H9 (cell line): ENCODE measurements at regions not wholly inside any gene's neighbourhood (a gene's known extent, or its start where the extent isn't known, plus 50 kb on each side); places are given as distances from the start of the nearest gene placed in this dataset.

Source experiments
- DNase-seq: peaks from one replicate; pipeline ENCODE4 v3.0.0-alpha.2; 2017
- H2AFZ ChIP-seq: one replicate; pipeline ENCODE4 v1.6.1; 2013; ENCODE audit warnings: mild to moderate bottlenecking, low read length, control low read depth, moderate library complexity
- H2AK5ac ChIP-seq: 2 replicates; pipeline ENCODE4 v1.6.1; 2013; ENCODE audit warnings: low read length, control low read depth, mixed read lengths; ENCODE audit not compliant: insufficient read length
- H2BK120ac ChIP-seq: one replicate; pipeline ENCODE4 v1.6.1; 2013; ENCODE audit warnings: low read depth, mild to moderate bottlenecking, low read length, control low read depth, inconsistent platforms; ENCODE audit not compliant: poor library complexity, severe bottlenecking
- H2BK12ac ChIP-seq: 2 replicates; pipeline ENCODE4 v1.6.1; 2013; ENCODE audit warnings: low read length, control low read depth, mixed read lengths, low read depth; ENCODE audit not compliant: insufficient read length
- H2BK15ac ChIP-seq: 2 replicates; pipeline ENCODE4 v1.6.1; 2013; ENCODE audit warnings: low read depth, low read length, control low read depth
- H2BK20ac ChIP-seq: one replicate; pipeline ENCODE4 v1.6.1; 2013; ENCODE audit warnings: low read depth, mild to moderate bottlenecking, low read length, control low read depth, inconsistent platforms; ENCODE audit not compliant: poor library complexity, severe bottlenecking
- H2BK5ac ChIP-seq: 2 replicates; pipeline ENCODE4 v1.6.1; 2013; ENCODE audit warnings: low read length, control low read depth, mixed read lengths; ENCODE audit not compliant: insufficient read length
- H3K14ac ChIP-seq: 2 replicates; pipeline ENCODE4 v1.6.1; 2013; ENCODE audit warnings: low read length, control low read depth; ENCODE audit not compliant: insufficient read depth
- H3K18ac ChIP-seq: 2 replicates; pipeline ENCODE4 v1.6.1; 2013; ENCODE audit warnings: low read depth, mild to moderate bottlenecking, mixed read lengths, low read length, control low read depth; ENCODE audit not compliant: insufficient read length
- H3K23ac ChIP-seq: 2 replicates; pipeline ENCODE4 v1.6.1; 2013; ENCODE audit warnings: low read length, control low read depth, mixed read lengths, low read depth; ENCODE audit not compliant: insufficient read length
- H3K23me2 ChIP-seq: 2 replicates; pipeline ENCODE4 v1.6.1; 2013; ENCODE audit warnings: low read depth, mild to moderate bottlenecking, mixed read lengths, low read length, control low read depth; ENCODE audit not compliant: insufficient read length, poor library complexity, severe bottlenecking
- H3K27ac ChIP-seq: 2 replicates; pipeline ENCODE4 v1.5.1; 2013; ENCODE audit warnings: low read length, control low read depth, mixed read lengths, low read depth; ENCODE audit not compliant: insufficient read length
- H3K27me3 ChIP-seq: 2 replicates; pipeline ENCODE4 v1.6.1; 2013; ENCODE audit warnings: low read length, control low read depth, inconsistent platforms; ENCODE audit not compliant: insufficient read depth
- H3K4ac ChIP-seq: 2 replicates; pipeline ENCODE4 v1.6.1; 2013; ENCODE audit warnings: low read depth, mild to moderate bottlenecking, control low read depth, inconsistent platforms, low read length, moderate library complexity
- H3K4me1 ChIP-seq: 2 replicates; pipeline ENCODE4 v1.6.1; 2013; ENCODE audit warnings: low read length, control low read depth, inconsistent platforms; ENCODE audit not compliant: insufficient read depth
- H3K4me2 ChIP-seq: 2 replicates; pipeline ENCODE4 v1.6.1; 2013; ENCODE audit warnings: low read length, control low read depth, mixed read lengths; ENCODE audit not compliant: insufficient read length, insufficient read depth
- H3K56ac ChIP-seq: 2 replicates; pipeline ENCODE4 v1.6.1; 2013; ENCODE audit warnings: low read depth, mild to moderate bottlenecking, mixed read lengths, low read length, control low read depth; ENCODE audit not compliant: insufficient read length
- H3K79me1 ChIP-seq: 2 replicates; pipeline ENCODE4 v1.6.1; 2013; ENCODE audit warnings: low read depth, mild to moderate bottlenecking, moderate library complexity, low read length, control low read depth, inconsistent platforms; ENCODE audit not compliant: insufficient read depth, poor library complexity, severe bottlenecking
- H3K79me2 ChIP-seq: 2 replicates; pipeline ENCODE4 v1.6.1; 2013; ENCODE audit warnings: low read length, control low read depth, inconsistent platforms; ENCODE audit not compliant: insufficient read depth
- H3K9ac ChIP-seq: 2 replicates; pipeline ENCODE4 v1.6.1; 2013; ENCODE audit warnings: low read length, control low read depth, mixed read lengths; ENCODE audit not compliant: insufficient read length; ENCODE audit errors: extremely low read depth
- H3K9me3 ChIP-seq: one replicate; pipeline ENCODE4 v1.6.1; 2013; ENCODE audit warnings: low read depth, low read length, inconsistent platforms; ENCODE audit not compliant: control insufficient read depth
- H3T11ph ChIP-seq: one replicate; pipeline ENCODE4 v1.6.1; 2013; ENCODE audit warnings: mild to moderate bottlenecking, low read length, control low read depth, inconsistent platforms
- H4K20me1 ChIP-seq: one replicate; pipeline ENCODE4 v1.6.1; 2013; ENCODE audit not compliant: control insufficient read depth, insufficient read length, insufficient read depth
- H4K5ac ChIP-seq: 2 replicates; pipeline ENCODE4 v1.6.1; 2013; ENCODE audit warnings: low read depth, mild to moderate bottlenecking, mixed read lengths, low read length, control low read depth; ENCODE audit not compliant: insufficient read length
- H4K8ac ChIP-seq: replicated peaks from 2 replicates; pipeline ENCODE4 v1.6.1; 2013; ENCODE audit warnings: low read length, control low read depth, mixed read lengths, low read depth; ENCODE audit not compliant: insufficient read length
- H4K91ac ChIP-seq: 2 replicates; pipeline ENCODE4 v1.6.1; 2013; ENCODE audit warnings: low read depth, mild to moderate bottlenecking, moderate library complexity, mixed read lengths, low read length, control low read depth; ENCODE audit not compliant: insufficient read length
- H3K27ac Mint-ChIP-seq, 3 experiments: 2 replicates in 2 of 3; 3 replicates in 1 of 3; pipeline ENCODE4 v1.8.0; 2020 to 2021; ENCODE audit warnings: mixed read lengths in 3 of 3, mild to moderate bottlenecking in 1 of 3, moderate library complexity in 1 of 3
- H3K27me3 Mint-ChIP-seq: 2 replicates; pipeline ENCODE4 v1.8.0; 2021; ENCODE audit warnings: low read depth, mild to moderate bottlenecking, moderate library complexity, mixed read lengths
- H3K36me3 Mint-ChIP-seq, 3 experiments: 2 replicates in 2 of 3; 3 replicates in 1 of 3; pipeline ENCODE4 v1.8.0; 2020 to 2021; ENCODE audit warnings: low read depth in 3 of 3, mixed read lengths in 3 of 3; ENCODE audit not compliant: insufficient read depth in 1 of 3
- H3K4me1 Mint-ChIP-seq, 2 experiments: 2 replicates each; pipeline ENCODE4 v1.8.0; 2020; ENCODE audit warnings: mixed read lengths in 2 of 2
- H3K4me3 Mint-ChIP-seq, 2 experiments: 2 replicates in 1 of 2; 3 replicates in 1 of 2; pipeline ENCODE4 v1.8.0; 2020 to 2021; ENCODE audit warnings: mild to moderate bottlenecking in 2 of 2, mixed read lengths in 2 of 2, moderate library complexity in 1 of 2
- H3K9me3 Mint-ChIP-seq, 2 experiments: 2 replicates in 1 of 2; 3 replicates in 1 of 2; pipeline ENCODE4 v1.8.0; 2020; ENCODE audit warnings: mild to moderate bottlenecking in 2 of 2, mixed read lengths in 2 of 2, moderate library complexity in 1 of 2
- CTCF ChIP-seq: fragments of 200-600 bp; sonication (generic); conservative IDR thresholded peaks from 3 replicates; pipeline ENCODE4 v1.8.0; 2021; ENCODE audit warnings: antibody characterized with exemption, mild to moderate bottlenecking
- WGBS: extraction: QIAGEN DNeasy Blood & Tissue Kit; methylation state at CpG from one replicate; pipeline ENCODE4 v1.1.7; 2013; ENCODE audit warnings: missing lambda C conversion rate, low lambda C conversion rate, mixed read lengths; ENCODE audit not compliant: insufficient read length; ENCODE audit errors: extremely low coverage; 5-methylcytosine and 5-hydroxymethylcytosine counted together

DNA sequence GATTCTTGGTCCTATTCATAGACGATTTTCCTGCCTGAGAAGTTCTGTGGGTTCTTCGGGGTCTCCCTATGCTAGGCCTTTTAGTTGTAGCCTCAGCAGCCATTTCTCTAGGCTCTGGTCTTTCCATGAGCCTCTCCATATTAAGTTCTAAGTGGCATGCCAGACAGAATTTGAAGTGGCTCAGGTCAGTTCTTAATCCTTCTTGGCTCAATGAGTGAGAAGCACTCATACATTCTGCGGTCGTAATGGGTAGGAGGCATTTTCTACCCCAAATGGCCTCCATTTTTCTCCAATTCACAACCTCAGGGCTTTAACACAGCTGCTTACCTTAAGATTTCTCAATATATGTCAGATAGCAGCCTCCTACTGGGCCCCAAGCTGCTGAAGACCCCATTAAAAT lies 405.3 kb upstream of the GALNT5 start:
- TF ChIP-seq CTCF: no peak
- Mint-ChIP-seq H3K4me3 (no peak overlapping the region), H3K4me1 (no peaks in the 10 kb centered on the region), H3K9me3 (peaks cover 0 to 1% of the 10 kb centered on the region in 2 experiments; a peak in 2 of 5 replicates), H3K27me3 (no peaks in the 10 kb centered on the region), H3K36me3 (peaks cover 0 to 3% (median 0%) of the 10 kb centered on the region in 3 experiments; a peak in 1 of 7 replicates), H3K27ac (no peak overlapping the region)
- Histone ChIP-seq H4K5ac (no peak overlapping the region), H3K27ac (no peak overlapping the region), H4K8ac (no peak overlapping the region), H2BK5ac (no peak overlapping the region), H4K20me1 (no peaks in the 10 kb centered on the region), H3K23ac (no peak overlapping the region), H3K4me2 (no peak overlapping the region), H3K14ac (no peak overlapping the region), H2BK20ac (no peak overlapping the region), H3K4ac (no peak overlapping the region), H2BK12ac (no peak overlapping the region), H3K9me3 (no peaks in the 10 kb centered on the region), H2AK5ac (no peak overlapping the region), H3K18ac (no peak overlapping the region), H2AFZ (no peak overlapping the region), H2BK120ac (no peak overlapping the region), H2BK15ac (no peak overlapping the region), H3K27me3 (no peaks in the 10 kb centered on the region), H3K56ac (no peak overlapping the region), H3K9ac (no peak overlapping the region), H3K4me1 (no peaks in the 10 kb centered on the region), H4K91ac (no peak overlapping the region), H3T11ph (no peak overlapping the region), H3K79me1 (no peaks in the 10 kb centered on the region), H3K23me2 (no peaks in the 10 kb centered on the region), H3K79me2 (no peaks in the 10 kb centered on the region)
- WGBS: no CpG with 5 or more reads among the region's 4 CpGs
- no peak for DNase-seq
